Right cardiac atrium (tissue), 5 donors: ENCODE measurements at regions not wholly inside any gene's neighbourhood (a gene's known extent, or its start where the extent isn't known, plus 50 kb on each side); places are given as distances from the start of the nearest gene placed in this dataset.

Experiments used
- ATAC-seq, 2 donors: fragments of 200-7000 bp; cut with Tn5 transposase; one replicate each; pipeline versions ENCODE4 v1.8.0 to v1.9.1; 2020; ENCODE audit warnings: moderate library complexity in 2 of 2, mild to moderate bottlenecking in 1 of 2
- DNase-seq, 3 donors: peaks; one replicate each; pipeline ENCODE4 v3.0.0-alpha.2; 2020
- H3K27ac ChIP-seq: one replicate; pipeline ENCODE4 v1.5.1; 2013; ENCODE audit warnings: mild to moderate bottlenecking, low read length, control low read depth, moderate library complexity
- H3K27me3 ChIP-seq: one replicate; pipeline ENCODE4 v1.6.1; 2013; ENCODE audit not compliant: control insufficient read depth, insufficient read depth
- H3K4me1 ChIP-seq: one replicate; pipeline ENCODE4 v1.6.1; 2013; ENCODE audit warnings: low read length; ENCODE audit not compliant: control insufficient read depth, insufficient read depth
- H3K4me3 ChIP-seq: one replicate; pipeline ENCODE4 v1.5.1; 2013; ENCODE audit warnings: low read length, control low read depth
- H3K9me3 ChIP-seq: one replicate; pipeline ENCODE4 v1.6.1; 2013; ENCODE audit warnings: low read length; ENCODE audit not compliant: control insufficient read depth
- WGBS: extraction: QIAGEN DNeasy Blood & Tissue Kit; methylation state at CpG from one replicate; pipeline ENCODE4 v1.1.7; 2013; 5-methylcytosine and 5-hydroxymethylcytosine counted together
- intact Hi-C, 4 donors: fragments of 100-400 bp; cut with DNase I; formaldehyde crosslinking; loops; one replicate each; pipeline versions ENCODE4 v1.11.0 to v1.14.0; 2022 to 2023
- donor health status: healthy with polysubstance abuse.
- donor health status: DM: no; HTN: yes; CAD: no.
- donor health status: DM: no; HTN: no; CAD: no.
- donor health status: DM: no; HTN: yes; CAD: no; lungs with severe emphysema.
- donor health status: DM: yes; HTN: yes; CAD: no.

DNA sequence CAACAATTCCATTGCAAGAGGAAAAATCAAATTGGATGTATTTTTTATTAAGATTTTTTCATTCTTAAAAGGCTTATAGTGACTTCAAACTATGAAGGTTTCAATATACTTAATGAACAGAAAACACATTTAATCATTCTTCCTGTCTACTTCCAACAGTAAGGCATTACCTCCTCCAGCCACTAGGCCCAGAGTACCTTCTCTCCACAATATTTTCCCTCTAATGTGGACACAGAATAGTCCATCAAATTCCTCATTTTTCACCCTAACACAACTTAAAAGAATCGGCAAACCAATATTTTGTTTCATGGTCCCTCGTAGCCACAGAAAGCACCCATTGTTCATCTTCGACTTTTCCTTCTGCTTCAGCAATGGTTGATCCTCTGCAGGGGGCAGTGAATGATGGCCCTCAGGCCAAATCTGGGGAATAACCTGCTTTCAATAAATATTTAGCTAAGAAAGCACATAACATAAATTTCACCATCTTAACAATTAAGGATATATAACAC is 335.4 kb upstream of the ID4 start:
- H3K9me3 ChIP-seq: no peaks in the 10 kb centered on the region
- intact Hi-C loops: no loop called here
- 87% methylated on average over 3 of the region's 3 CpGs for WGBS

GRCh38 chr6:19502301-19502700 is 334.9 kb upstream of the ID4 start:
- Histone ChIP-seq H3K4me3 (no peak overlapping the region), H3K27me3 (no peaks in the 10 kb centered on the region), H3K27ac (no peak overlapping the region), H3K9me3 (no peaks in the 10 kb centered on the region), H3K4me1 (no peaks in the 10 kb centered on the region)
- WGBS: 73% methylated on average over 2 of the region's 2 CpGs
- no peak for DNase-seq
- intact Hi-C loops: no loop called here
- ATAC-seq: no peak

More for the DNA sequence above, 335.4 kb upstream of the ID4 start:
- no peak for DNase-seq
- H3K27me3 ChIP-seq: no peaks in the 10 kb centered on the region
- H3K4me1 ChIP-seq: no peaks in the 10 kb centered on the region
- H3K4me3 ChIP-seq: no peak overlapping the region
- H3K27ac ChIP-seq: no peak overlapping the region
- ATAC-seq: no peak

- DNase-seq: no peak
Observed at GRCh38 chr6:19515939-19516338, 321.2 kb upstream of the ID4 start.

GRCh38 chr6:19519941-19520340 is 317.2 kb upstream of the ID4 start:
- Histone ChIP-seq H3K4me3 (no peak overlapping the region), H3K4me1 (no peaks in the 10 kb centered on the region), H3K9me3 (no peaks in the 10 kb centered on the region), H3K27ac (no peak overlapping the region), H3K27me3 (no peaks in the 10 kb centered on the region)
- no peak for ATAC-seq
- DNase-seq: no peak
- intact Hi-C loops: no loop called here
- 69% methylated on average over 2 of the region's 2 CpGs for WGBS

More at GRCh38 chr6:19515939-19516338, 321.2 kb upstream of the ID4 start:
- Histone ChIP-seq H3K27me3 (no peaks in the 10 kb centered on the region), H3K9me3 (no peaks in the 10 kb centered on the region), H3K4me1 (no peaks in the 10 kb centered on the region), H3K4me3 (no peak overlapping the region), H3K27ac (no peak overlapping the region)
- intact Hi-C loops: no loop called here
- WGBS: 89% methylated on average over 4 of the region's 4 CpGs
- ATAC-seq: no peak

DNA sequence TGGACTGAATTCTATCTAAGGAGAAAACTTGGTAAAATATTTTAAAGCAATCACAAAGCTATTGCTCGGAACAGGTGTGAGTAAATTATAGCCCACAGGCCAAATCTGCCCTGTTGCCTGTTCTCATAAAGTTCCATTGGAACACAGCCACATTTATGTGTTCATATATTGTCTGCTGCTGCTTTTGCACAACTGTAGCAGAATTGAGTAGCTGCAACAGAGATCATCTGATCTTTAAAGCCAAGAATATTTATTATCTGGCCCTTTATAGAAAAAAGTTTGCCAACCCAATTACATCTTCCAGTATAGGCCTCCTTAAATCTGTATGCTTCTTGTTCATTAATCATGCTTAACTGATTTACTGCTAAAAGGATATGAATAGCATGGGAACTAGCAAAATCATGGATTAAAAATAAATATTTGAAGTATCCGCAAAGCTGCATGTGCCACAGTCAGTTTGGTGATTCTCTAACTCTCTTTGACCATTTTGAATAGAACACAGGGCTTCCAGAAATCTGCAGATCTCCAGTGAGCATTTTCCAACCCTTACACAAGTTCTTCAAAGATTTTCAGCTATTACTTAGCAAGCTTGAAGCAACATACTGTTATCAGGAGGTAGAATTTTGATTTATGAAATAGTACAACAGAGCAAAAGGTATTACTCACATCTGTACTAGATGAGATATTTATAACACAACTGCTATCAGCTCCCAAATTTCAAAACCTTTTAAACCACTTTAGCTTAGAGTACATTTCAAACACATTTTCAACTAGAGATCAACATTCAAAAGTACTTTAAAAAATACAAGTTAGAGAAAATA is 312.6 kb upstream of the ID4 start:
- no peaks in the 10 kb centered on the region for H3K4me1 ChIP-seq
- H3K27ac ChIP-seq: no peak overlapping the region
- H3K27me3 ChIP-seq: no peaks in the 10 kb centered on the region
- no peak for DNase-seq
- ATAC-seq: no peak
- no peak overlapping the region for H3K4me3 ChIP-seq
- no peaks in the 10 kb centered on the region for H3K9me3 ChIP-seq
- 78% methylated on average over 2 of the region's 2 CpGs for WGBS
- intact Hi-C loops: no loop called here

- no peak for ATAC-seq
- intact Hi-C loops: no loop called here
- Histone ChIP-seq H3K4me1 (peaks cover 1% of the 10 kb centered on the region), H3K9me3 (no peaks in the 10 kb centered on the region), H3K27me3 (no peaks in the 10 kb centered on the region), H3K27ac (no peak overlapping the region), H3K4me3 (no peak overlapping the region)
- 52% methylated on average over 3 of the region's 3 CpGs for WGBS
- no peak for DNase-seq
Observed at GRCh38 chr6:19525673-19526072, 311.5 kb upstream of the ID4 start.

GRCh38 chr6:19530188-19530587 is 307.0 kb upstream of the ID4 start:
- WGBS: 96% methylated on average over 1 of the region's 1 CpG
- no peak for ATAC-seq
- Histone ChIP-seq H3K4me1 (peaks cover 1% of the 10 kb centered on the region), H3K4me3 (no peak overlapping the region), H3K27me3 (no peaks in the 10 kb centered on the region), H3K9me3 (no peaks in the 10 kb centered on the region), H3K27ac (no peak overlapping the region)
- no peak for DNase-seq
- intact Hi-C loops: no loop called here

DNA sequence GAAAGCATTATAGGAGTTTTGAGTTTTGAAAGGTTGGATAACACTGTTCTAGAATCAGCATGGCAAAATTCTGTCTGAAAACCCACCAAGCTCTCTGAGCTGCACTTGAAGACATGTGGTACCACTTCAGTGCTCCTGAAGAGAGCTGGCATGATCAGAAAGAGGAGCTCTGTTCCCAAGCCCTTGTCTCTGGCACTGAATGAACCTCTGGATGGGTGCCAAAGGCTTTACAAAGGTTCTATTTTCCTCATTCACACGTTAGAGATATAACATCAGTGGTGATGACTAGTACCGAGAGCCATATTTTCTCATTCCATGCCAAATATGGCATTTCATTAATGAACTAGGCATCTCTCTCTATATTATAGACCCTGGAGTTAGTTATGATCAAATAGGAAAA is 301.8 kb upstream of the ID4 start:
- H3K9me3 ChIP-seq: no peaks in the 10 kb centered on the region
- no peak for DNase-seq
- no peaks in the 10 kb centered on the region for H3K4me1 ChIP-seq
- 24% methylated on average over 2 of the region's 2 CpGs for WGBS
- no peak for ATAC-seq
- intact Hi-C loops: no loop called here
- no peak overlapping the region for H3K27ac ChIP-seq
- H3K27me3 ChIP-seq: no peaks in the 10 kb centered on the region
- no peak overlapping the region for H3K4me3 ChIP-seq

GRCh38 chr6:19536838-19537237 is 300.3 kb upstream of the ID4 start:
- 96% methylated on average over 3 of the region's 3 CpGs for WGBS
- H3K27ac ChIP-seq: no peak overlapping the region

DNA sequence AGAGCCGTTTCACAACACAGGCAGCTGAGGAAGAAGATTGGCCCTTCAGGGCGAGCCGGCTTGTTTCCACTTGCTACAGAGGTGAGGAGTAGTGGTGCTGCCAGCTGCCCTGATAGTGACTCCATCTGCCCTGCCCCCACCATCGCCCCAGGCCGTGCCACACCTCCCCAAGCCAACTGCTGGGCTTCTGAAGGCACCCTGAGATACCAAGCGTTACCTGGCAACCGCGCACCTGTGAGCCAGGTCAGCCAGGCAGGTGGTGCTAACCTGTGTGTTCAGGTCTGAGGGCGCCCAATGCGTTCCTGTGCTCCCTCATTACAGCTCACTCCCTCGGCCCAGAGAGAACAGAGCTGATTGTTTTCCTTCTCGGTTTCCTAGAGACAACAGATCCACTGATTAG is 299.1 kb upstream of the ID4 start:
- DNase-seq (peak in 2 of 3 donors; percentile 30 to 35), ATAC-seq (no peak)
- H3K4me3 ChIP-seq: no peak overlapping the region
- no peaks in the 10 kb centered on the region for H3K9me3 ChIP-seq
- intact Hi-C loops: no loop called here
- no peaks in the 10 kb centered on the region for H3K27me3 ChIP-seq
- 70% methylated on average over 12 of the region's 12 CpGs for whole genome bisulfite sequencing
- no peak overlapping the region for H3K27ac ChIP-seq
- H3K4me1 ChIP-seq: no peaks in the 10 kb centered on the region

More at GRCh38 chr6:19536838-19537237, 300.3 kb upstream of the ID4 start:
- Histone ChIP-seq H3K27me3 (no peaks in the 10 kb centered on the region), H3K4me3 (no peak overlapping the region), H3K9me3 (no peaks in the 10 kb centered on the region), H3K4me1 (no peaks in the 10 kb centered on the region)
- intact Hi-C loops: no loop called here
- ATAC-seq (no peak), DNase-seq (no peak)

GRCh38 chr6:19547507-19547906 is 289.7 kb upstream of the ID4 start:
- no peak for DNase-seq
- Histone ChIP-seq H3K4me3 (no peak overlapping the region), H3K27me3 (no peaks in the 10 kb centered on the region), H3K4me1 (no peaks in the 10 kb centered on the region), H3K9me3 (no peaks in the 10 kb centered on the region), H3K27ac (no peak overlapping the region)
- no peak for ATAC-seq
- intact Hi-C loops: no loop called here
- 81% methylated on average over 2 of the region's 2 CpGs for WGBS
